ENCODE measurements at regions not wholly inside any gene's neighbourhood (a gene's known extent, or its start where the extent isn't known, plus 50 kb on each side); places are given as distances from the start of the nearest gene placed in this dataset.

- H3K9me3 ChIP-seq (ENCODE audit: low read length): no peaks in the 10 kb centered on the region
- no peaks in the 10 kb centered on the region for H3F3A ChIP-seq (ENCODE audit: insufficient read depth, low read length)
- H3K9ac ChIP-seq (ENCODE audit: low read length): no peak overlapping the region
- H3K9me2 ChIP-seq (ENCODE audit: low read depth, low read length): no peaks in the 10 kb centered on the region
- TF ChIP-seq CTCF (IDR thresholded peaks at IDR 0.05; ENCODE audit: low read length) (no peak), EZH2 (IDR thresholded peaks at IDR 0.05; ENCODE audit: borderline replicate concordance, low read length) (no peak)
- no peak overlapping the region for H3K27ac ChIP-seq (ENCODE audit: low read depth, low read length, poor library complexity, severe bottlenecking)
- H3K79me2 ChIP-seq (ENCODE audit: insufficient read depth, low read length): no peaks in the 10 kb centered on the region
- no peak overlapping the region for H3K4me3 ChIP-seq (ENCODE audit: low read depth, low read length, poor library complexity, severe bottlenecking)
- no peaks in the 10 kb centered on the region for H4K20me1 ChIP-seq (ENCODE audit: insufficient read depth, low read length)
- no peaks in the 10 kb centered on the region for H3K36me3 ChIP-seq (ENCODE audit: insufficient read depth, low read length)
- peaks cover 13% of the 10 kb centered on the region for H3K4me1 ChIP-seq (ENCODE audit: insufficient read depth, low read length, severe bottlenecking)
- H3K27me3 ChIP-seq (ENCODE audit: insufficient read depth, low read length): no peaks in the 10 kb centered on the region
- H2AFZ ChIP-seq (ENCODE audit: low read length): no peak overlapping the region
- H3K4me2 ChIP-seq (ENCODE audit: low read length): peak overlapping the region; percentile 43; the same call in 1 of the 2 replicates
Observed at GRCh38 chr18:25825979-25826776, 264.2 kb downstream of the SS18 start.

- Histone ChIP-seq H3K9me3 (ENCODE audit: low read length) (no peaks in the 10 kb centered on the region), H3F3A (ENCODE audit: insufficient read depth, low read length) (no peaks in the 10 kb centered on the region), H3K4me2 (ENCODE audit: low read length) (peak overlapping the region; percentile 43), H3K27me3 (ENCODE audit: insufficient read depth, low read length) (no peaks in the 10 kb centered on the region), H3K9me2 (ENCODE audit: low read depth, low read length) (no peaks in the 10 kb centered on the region), H3K4me1 (ENCODE audit: insufficient read depth, low read length, severe bottlenecking) (peaks cover 13% of the 10 kb centered on the region), H2AFZ (ENCODE audit: low read length) (peak overlapping the region; percentile 34; the same call in 1 of the 2 replicates), H3K36me3 (ENCODE audit: insufficient read depth, low read length) (no peaks in the 10 kb centered on the region), H3K4me3 (ENCODE audit: low read depth, low read length, poor library complexity, severe bottlenecking) (no peak overlapping the region), H3K9ac (ENCODE audit: low read length) (no peak overlapping the region; the same call in 1 of the 2 replicates), H3K27ac (ENCODE audit: low read depth, low read length, poor library complexity, severe bottlenecking) (no peak overlapping the region), H3K79me2 (ENCODE audit: insufficient read depth, low read length) (no peaks in the 10 kb centered on the region), H4K20me1 (ENCODE audit: insufficient read depth, low read length) (no peaks in the 10 kb centered on the region)
- TF ChIP-seq CTCF (IDR thresholded peaks at IDR 0.05; ENCODE audit: low read length) (no peak), EZH2 (IDR thresholded peaks at IDR 0.05; ENCODE audit: borderline replicate concordance, low read length) (no peak)
Observed at GRCh38 chr18:25825056-25825455, 265.4 kb downstream of the SS18 start.

GRCh38 chr18:25819746-25820363 is 270.6 kb downstream of the SS18 start:
- Histone ChIP-seq H3K36me3 (ENCODE audit: insufficient read depth, low read length) (no peaks in the 10 kb centered on the region), H4K20me1 (ENCODE audit: insufficient read depth, low read length) (no peaks in the 10 kb centered on the region), H3K9ac (ENCODE audit: low read length) (no peak overlapping the region), H3K9me3 (ENCODE audit: low read length) (no peaks in the 10 kb centered on the region), H3K79me2 (ENCODE audit: insufficient read depth, low read length) (no peaks in the 10 kb centered on the region), H3K27ac (ENCODE audit: low read depth, low read length, poor library complexity, severe bottlenecking) (no peak overlapping the region), H3K9me2 (ENCODE audit: low read depth, low read length) (no peaks in the 10 kb centered on the region), H2AFZ (ENCODE audit: low read length) (no peak overlapping the region), H3K4me3 (ENCODE audit: low read depth, low read length, poor library complexity, severe bottlenecking) (no peak overlapping the region), H3K27me3 (ENCODE audit: insufficient read depth, low read length) (no peaks in the 10 kb centered on the region; the same call in 1 of the 2 replicates), H3K4me2 (ENCODE audit: low read length) (no peak overlapping the region), H3F3A (ENCODE audit: insufficient read depth, low read length) (no peaks in the 10 kb centered on the region), H3K4me1 (ENCODE audit: insufficient read depth, low read length, severe bottlenecking) (no peaks in the 10 kb centered on the region)
- TF ChIP-seq CTCF (IDR thresholded peaks at IDR 0.05; ENCODE audit: low read length) (no peak), EZH2 (IDR thresholded peaks at IDR 0.05; ENCODE audit: borderline replicate concordance, low read length) (no peak)

Measured in OCI-LY1 (cell line).